A549 (cell line): ENCODE measurements at regions not wholly inside any gene's neighbourhood (a gene's known extent, or its start where the extent isn't known, plus 50 kb on each side); places are given as distances from the start of the nearest gene placed in this dataset.

Source experiments
- ATAC-seq, 2 experiments: fragments of 200-7000 bp in 1 of 2; fragments of >200 bp in 1 of 2; cut with Nextera tagmentation in 1 of 2; cut with Tn5 transposase in 1 of 2; 3 replicates each; pipeline versions ENCODE4 v1.8.0 to v1.9.1; 2018 to 2020; ENCODE audit warnings: mild to moderate bottlenecking in 1 of 2, moderate library complexity in 1 of 2
- CTCF ChIA-PET: fragments of 300-600 bp; sonication (Branson Sonifier 250); formaldehyde crosslinking; extraction: SDS; loops from one replicate; lab custom pipeline; 2021; ENCODE audit warnings: antibody characterized with exemption, inconsistent platforms; lab: Yijun Ruan, JAX
- POLR2A ChIA-PET: fragments of 350-600 bp; formaldehyde crosslinking; extraction: SDS; loops from one replicate; lab custom pipeline; 2021; ENCODE audit warnings: antibody characterized with exemption, inconsistent platforms; lab: Yijun Ruan, JAX
- DNase-seq, 2 experiments: peaks; one replicate each; pipeline versions ENCODE4 v3.0.0 to v3.0.0-alpha.2; 2011 to 2016; ENCODE audit warnings: low read depth in 1 of 2, low spot score in 1 of 2
- FAIRE-seq: peaks from 2 replicates; lab custom pipeline; 2011; peaks lifted over from hg19 to GRCh38; lab: Jason Lieb, UNC
- H3K27ac ChIP-seq, 2 experiments: fragments of >200 bp; sonication (Bioruptor Twin); formaldehyde crosslinking; 3 replicates each; pipeline ENCODE4 v1.5.1; 2016 to 2017
- H3K4me1 ChIP-seq: fragments of >200 bp; sonication (Bioruptor Twin); formaldehyde crosslinking; 3 replicates; pipeline ENCODE4 v1.6.1; 2016
- H3K4me2 ChIP-seq: fragments of >200 bp; sonication (Bioruptor Twin); formaldehyde crosslinking; 3 replicates; pipeline ENCODE4 v1.6.1; 2016
- H3K4me3 ChIP-seq: fragments of >200 bp; sonication (Bioruptor Twin); formaldehyde crosslinking; 3 replicates; pipeline ENCODE4 v1.5.1; 2016
- H3K9me3 ChIP-seq: fragments of >200 bp; sonication (Bioruptor Twin); formaldehyde crosslinking; 3 replicates; pipeline ENCODE4 v1.6.1; 2016
- CBX8 ChIP-seq: fragments of 200-600 bp; sonication (generic); IDR thresholded peaks from 2 replicates; pipeline ENCODE4 v1.6.1; 2016
- CEBPB ChIP-seq, 2 experiments: fragments of >200 bp in 1 of 2; sonication (Bioruptor Twin) in 1 of 2; formaldehyde crosslinking in 1 of 2; IDR thresholded peaks; 2 replicates each; pipeline ENCODE4 v1.6.1; 2012 to 2016
- HDAC2 ChIP-seq: fragments of 200-600 bp; sonication (generic); IDR thresholded peaks from 2 replicates; pipeline ENCODE4 v1.6.1; 2016
- HEYL ChIP-seq: fragments of 250-450 bp; sonication (Bioruptor Pico); IDR thresholded peaks from 2 replicates; pipeline ENCODE4 v1.8.0; 2021; ENCODE audit warnings: mild to moderate bottlenecking, moderate library complexity
- HOXA7 ChIP-seq: fragments of 250-450 bp; sonication (Bioruptor Pico); IDR thresholded peaks from 2 replicates; pipeline ENCODE4 v1.5.0; 2020; ENCODE audit warnings: mild to moderate bottlenecking, moderate library complexity
- JUN ChIP-seq, 2 experiments: fragments of >200 bp; sonication (Bioruptor Twin); formaldehyde crosslinking; IDR thresholded peaks; 2 replicates in 1 of 2; 3 replicates in 1 of 2; pipeline ENCODE4 v1.6.1; 2016 to 2017
- KDM1A ChIP-seq: fragments of 200-600 bp; sonication (generic); IDR thresholded peaks from 2 replicates; pipeline ENCODE4 v1.6.1; 2016; ENCODE audit warnings: low read depth, mild to moderate bottlenecking
- KDM5A ChIP-seq: fragments of 200-600 bp; sonication (generic); IDR thresholded peaks from 2 replicates; pipeline ENCODE4 v1.6.1; 2016; ENCODE audit warnings: antibody characterized with exemption, mild to moderate bottlenecking
- NPAS2 ChIP-seq: fragments of 250-450 bp; sonication (Bioruptor Pico); IDR thresholded peaks from 2 replicates; pipeline ENCODE4 v1.8.0; 2022; ENCODE audit warnings: mild to moderate bottlenecking, moderate library complexity, borderline replicate concordance
- NR3C1 ChIP-seq: fragments of >200 bp; sonication (Bioruptor Twin); formaldehyde crosslinking; IDR thresholded peaks from 3 replicates; pipeline ENCODE4 v1.6.1; 2017
- PHF8 ChIP-seq: fragments of 200-600 bp; sonication (generic); IDR thresholded peaks from 2 replicates; pipeline ENCODE4 v1.6.1; 2016; ENCODE audit warnings: low read depth, mild to moderate bottlenecking, antibody characterized with exemption, moderate library complexity, borderline replicate concordance
- POLR2AphosphoS2 ChIP-seq: conservative IDR thresholded peaks from 2 replicates; pipeline ENCODE4 v1.6.1; 2012; ENCODE audit warnings: low read length, improper control_type of control experiment, inconsistent platforms
- SMC3 ChIP-seq: fragments of >200 bp; sonication (Bioruptor Twin); formaldehyde crosslinking; IDR thresholded peaks from 3 replicates; pipeline ENCODE4 v1.6.1; 2018; ENCODE audit warnings: inconsistent platforms
- TFCP2L1 ChIP-seq: fragments of 250-450 bp; sonication (Bioruptor Pico); IDR thresholded peaks from 2 replicates; pipeline ENCODE4 v1.5.0; 2021; ENCODE audit warnings: mild to moderate bottlenecking
- TP53 ChIP-seq: fragments of 250-450 bp; sonication (Bioruptor Pico); IDR thresholded peaks from 2 replicates; pipeline ENCODE4 v1.5.0; 2021; ENCODE audit warnings: mild to moderate bottlenecking, moderate library complexity
- ZFP36 ChIP-seq: fragments of 450-650 bp; IDR thresholded peaks from 2 replicates; pipeline ENCODE4 v1.6.1; 2014; ENCODE audit warnings: borderline replicate concordance; ENCODE audit not compliant: partially characterized antibody
- ZNF302 ChIP-seq: fragments of 250-450 bp; sonication (Bioruptor Pico); IDR thresholded peaks from 2 replicates; pipeline ENCODE4 v1.9.0; 2021; ENCODE audit warnings: inconsistent platforms, mild to moderate bottlenecking, moderate library complexity
- WGBS: methylation state at CpG from one replicate; pipeline ENCODE4 v1.1.6; 2017; ENCODE audit errors: missing lambda C conversion rate; 5-methylcytosine and 5-hydroxymethylcytosine counted together
- TF ChIP-seq, protein P1 (sequence below): fragments of 250-450 bp; sonication (Bioruptor Pico); IDR thresholded peaks from 2 replicates; pipeline ENCODE4 v1.5.0; 2021; ENCODE audit warnings: mild to moderate bottlenecking, moderate library complexity, borderline replicate concordance
- TF ChIP-seq, protein P2 (sequence below): fragments of 150-350 bp; IDR thresholded peaks from 2 replicates; pipeline ENCODE4 v1.6.1; 2014; ENCODE audit warnings: low read depth, mild to moderate bottlenecking, low read length
- TF ChIP-seq, protein P3 (sequence below): fragments of >200 bp; sonication (Bioruptor Twin); formaldehyde crosslinking; IDR thresholded peaks from 3 replicates; pipeline ENCODE4 v1.6.1; 2016

DNA sequence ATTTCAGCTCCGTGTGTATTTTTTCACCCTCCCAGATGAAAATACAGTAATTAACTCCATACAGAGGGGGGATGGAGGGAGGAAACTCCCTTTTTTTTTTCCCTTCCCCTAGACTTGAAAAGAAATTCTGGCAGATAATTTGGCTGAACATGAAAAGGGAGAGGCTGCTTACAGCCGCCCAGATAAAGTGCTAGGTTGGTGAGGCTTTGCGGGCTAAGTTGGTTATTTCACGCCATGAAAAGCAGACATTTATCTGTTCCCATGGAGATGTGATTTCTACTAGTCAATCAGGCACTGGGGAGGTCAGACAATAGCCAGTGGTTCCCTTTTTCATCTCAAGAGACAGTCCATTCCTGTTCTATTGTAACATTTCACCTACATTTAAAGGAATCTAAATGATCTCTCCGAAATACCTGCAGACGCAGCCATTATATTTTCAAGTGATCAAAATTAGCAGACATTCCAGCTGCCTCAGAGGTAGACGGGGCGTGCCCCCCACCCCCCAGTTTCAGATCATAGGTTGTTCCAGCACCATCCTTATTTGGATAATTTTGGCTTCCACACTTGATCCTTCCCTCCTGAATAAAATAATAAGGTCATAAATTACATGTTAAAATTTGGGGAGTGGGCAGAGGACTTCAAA, 143.9 kb upstream of the ZNF217 start:
- H3K4me1 ChIP-seq, result peaks cover 72% of the 10 kb centered on the region
- ChIA-PET POLR2A (interaction anchor here (1.2 to 3.4 kb wide), 6 partner anchors 12 to 158 kb away, joined by 4 to 22 read pairs (median 15); partner anchors contain the start of gene ZNF217), CTCF (interaction anchor here (0.7 to 3.7 kb wide), 10 partner anchors 10 to 203 kb away, joined by 3 to 17 read pairs (median 6); no protein-coding TSS in a partner anchor)
- no peak overlapping the region for H3K4me3 ChIP-seq
- H3K4me2 ChIP-seq, result peak overlapping the region; percentile 75
- FAIRE-seq (no peak), ATAC-seq (peak in 1 of 2 experiments; percentile 14; a peak in 2 of 6 replicates), DNase-seq (no peak)
- WGBS, result 40% methylated on average over 8 of the region's 8 CpGs
- no peaks in the 10 kb centered on the region for H3K9me3 ChIP-seq
- peak overlapping the region; percentile 89 to 90 for H3K27ac ChIP-seq
- TF ChIP-seq PHF8 (no peak), HOXA7 (CRISPR knock-in tag) (no peak), KDM5A (no peak)

DNA sequence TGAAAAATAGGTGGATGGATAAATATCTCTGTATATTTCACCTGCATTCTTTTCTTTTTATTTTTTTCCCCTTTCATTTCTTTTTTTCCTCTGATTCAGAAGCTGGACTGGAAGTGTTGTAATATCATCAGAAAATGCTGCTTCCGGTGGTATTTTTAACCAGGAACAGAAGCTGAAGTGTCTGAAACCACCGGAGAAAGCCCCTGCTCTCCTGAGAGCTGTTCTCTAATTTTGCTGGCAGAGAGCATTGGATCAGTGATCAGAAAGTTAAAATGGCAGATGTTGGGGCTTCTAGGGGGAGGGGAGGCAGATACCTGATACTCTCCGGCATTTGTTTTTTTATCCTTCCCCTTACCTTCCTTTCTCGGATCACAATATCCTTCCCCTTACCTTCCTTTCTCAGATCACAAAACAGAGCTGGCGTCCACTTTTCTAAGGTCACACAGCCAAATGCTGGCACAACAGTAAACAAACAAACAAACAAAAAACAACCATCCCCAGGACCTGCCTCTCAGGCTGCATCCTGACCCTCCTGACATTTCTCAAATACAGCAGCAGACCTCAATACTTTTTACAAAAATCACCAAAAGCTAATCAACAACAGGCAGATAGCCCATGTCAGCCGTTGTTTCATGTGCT, 143.2 kb upstream of the ZNF217 start:
- no peak for DNase-seq
- POLR2A ChIA-PET, result interaction anchor here (0.6 to 3.4 kb wide), 7 partner anchors 16 to 203 kb away, joined by 3 to 22 read pairs (median 7); partner anchors contain the start of gene ZNF217
- CTCF ChIA-PET, result interaction anchor here (0.7 to 3.7 kb wide), 9 partner anchors 9 to 203 kb away, joined by 3 to 10 read pairs (median 5); no protein-coding TSS in a partner anchor
- no peaks in the 10 kb centered on the region for H3K9me3 ChIP-seq
- no peak for ATAC-seq
- FAIRE-seq, result no peak
- TF ChIP-seq HDAC2 (peak; percentile 43; the same call in 1 of the 2 replicates), TP53 (CRISPR knock-in tag) (no peak), ZNF302 (CRISPR knock-in tag) (no peak), CBX8 (no peak), SMC3 (0 out of 3 replicates have a peak, but pooled peaks have one; percentile 3), JUN (IDR thresholded peaks at IDR 0.05) (no peak), POLR2AphosphoS2 (no peak), HEYL (CRISPR knock-in tag) (no peak), ZFP36 (peak; percentile 60), CEBPB (IDR thresholded peaks at IDR 0.05) (peak in 1 of 2 experiments; percentile 26; a peak in 1 of 4 replicates), NPAS2 (no peak), TFCP2L1 (CRISPR knock-in tag) (no peak), NR3C1 (no peak), KDM1A (peak; percentile 88; the same call in 1 of the 2 replicates)
- TF ChIP-seq, protein P1, sequence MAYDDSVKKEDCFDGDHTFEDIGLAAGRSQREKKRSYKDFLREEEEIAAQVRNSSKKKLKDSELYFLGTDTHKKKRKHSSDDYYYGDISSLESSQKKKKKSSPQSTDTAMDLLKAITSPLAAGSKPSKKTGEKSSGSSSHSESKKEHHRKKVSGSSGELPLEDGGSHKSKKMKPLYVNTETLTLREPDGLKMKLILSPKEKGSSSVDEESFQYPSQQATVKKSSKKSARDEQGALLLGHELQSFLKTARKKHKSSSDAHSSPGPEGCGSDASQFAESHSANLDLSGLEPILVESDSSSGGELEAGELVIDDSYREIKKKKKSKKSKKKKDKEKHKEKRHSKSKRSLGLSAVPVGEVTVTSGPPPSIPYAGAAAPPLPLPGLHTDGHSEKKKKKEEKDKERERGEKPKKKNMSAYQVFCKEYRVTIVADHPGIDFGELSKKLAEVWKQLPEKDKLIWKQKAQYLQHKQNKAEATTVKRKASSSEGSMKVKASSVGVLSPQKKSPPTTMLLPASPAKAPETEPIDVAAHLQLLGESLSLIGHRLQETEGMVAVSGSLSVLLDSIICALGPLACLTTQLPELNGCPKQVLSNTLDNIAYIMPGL, result no peak
- TF ChIP-seq, protein P2, sequence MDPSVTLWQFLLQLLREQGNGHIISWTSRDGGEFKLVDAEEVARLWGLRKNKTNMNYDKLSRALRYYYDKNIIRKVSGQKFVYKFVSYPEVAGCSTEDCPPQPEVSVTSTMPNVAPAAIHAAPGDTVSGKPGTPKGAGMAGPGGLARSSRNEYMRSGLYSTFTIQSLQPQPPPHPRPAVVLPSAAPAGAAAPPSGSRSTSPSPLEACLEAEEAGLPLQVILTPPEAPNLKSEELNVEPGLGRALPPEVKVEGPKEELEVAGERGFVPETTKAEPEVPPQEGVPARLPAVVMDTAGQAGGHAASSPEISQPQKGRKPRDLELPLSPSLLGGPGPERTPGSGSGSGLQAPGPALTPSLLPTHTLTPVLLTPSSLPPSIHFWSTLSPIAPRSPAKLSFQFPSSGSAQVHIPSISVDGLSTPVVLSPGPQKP, result no peak
- TF ChIP-seq, protein P3, sequence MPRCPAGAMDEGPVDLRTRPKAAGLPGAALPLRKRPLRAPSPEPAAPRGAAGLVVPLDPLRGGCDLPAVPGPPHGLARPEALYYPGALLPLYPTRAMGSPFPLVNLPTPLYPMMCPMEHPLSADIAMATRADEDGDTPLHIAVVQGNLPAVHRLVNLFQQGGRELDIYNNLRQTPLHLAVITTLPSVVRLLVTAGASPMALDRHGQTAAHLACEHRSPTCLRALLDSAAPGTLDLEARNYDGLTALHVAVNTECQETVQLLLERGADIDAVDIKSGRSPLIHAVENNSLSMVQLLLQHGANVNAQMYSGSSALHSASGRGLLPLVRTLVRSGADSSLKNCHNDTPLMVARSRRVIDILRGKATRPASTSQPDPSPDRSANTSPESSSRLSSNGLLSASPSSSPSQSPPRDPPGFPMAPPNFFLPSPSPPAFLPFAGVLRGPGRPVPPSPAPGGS, result no peak
- peak overlapping the region; percentile 75 for H3K4me2 ChIP-seq
- 21% methylated on average over 6 of the region's 6 CpGs for WGBS
- peak overlapping the region; percentile 89 to 90 for H3K27ac ChIP-seq
- H3K4me1 ChIP-seq, result peaks cover 72% of the 10 kb centered on the region
- no peak overlapping the region for H3K4me3 ChIP-seq
